ENCODE measurements at regions not wholly inside any gene's neighbourhood (a gene's known extent, or its start where the extent isn't known, plus 50 kb on each side); places are given as distances from the start of the nearest gene placed in this dataset.

DNA sequence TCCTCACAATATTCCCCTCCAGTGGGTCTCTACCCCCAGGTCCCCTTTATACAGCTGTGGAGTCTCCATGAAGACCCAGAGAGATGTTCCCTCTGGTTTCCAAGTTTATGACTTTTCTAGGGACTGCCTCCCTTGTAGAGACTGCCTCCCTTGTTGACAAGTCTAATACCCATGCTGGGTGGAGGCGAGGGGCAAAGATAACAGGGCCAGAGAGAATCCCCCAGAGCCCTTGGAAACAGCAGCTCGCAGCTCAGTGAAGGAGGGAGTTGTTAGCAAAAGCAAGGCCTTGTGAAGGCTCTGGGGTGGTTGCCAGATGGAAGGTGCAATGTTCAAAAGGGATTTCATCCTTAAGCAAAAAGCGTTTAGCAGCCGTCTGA, 75.0 kb upstream of the GATA6 start:
- TF ChIP-seq, protein P1, sequence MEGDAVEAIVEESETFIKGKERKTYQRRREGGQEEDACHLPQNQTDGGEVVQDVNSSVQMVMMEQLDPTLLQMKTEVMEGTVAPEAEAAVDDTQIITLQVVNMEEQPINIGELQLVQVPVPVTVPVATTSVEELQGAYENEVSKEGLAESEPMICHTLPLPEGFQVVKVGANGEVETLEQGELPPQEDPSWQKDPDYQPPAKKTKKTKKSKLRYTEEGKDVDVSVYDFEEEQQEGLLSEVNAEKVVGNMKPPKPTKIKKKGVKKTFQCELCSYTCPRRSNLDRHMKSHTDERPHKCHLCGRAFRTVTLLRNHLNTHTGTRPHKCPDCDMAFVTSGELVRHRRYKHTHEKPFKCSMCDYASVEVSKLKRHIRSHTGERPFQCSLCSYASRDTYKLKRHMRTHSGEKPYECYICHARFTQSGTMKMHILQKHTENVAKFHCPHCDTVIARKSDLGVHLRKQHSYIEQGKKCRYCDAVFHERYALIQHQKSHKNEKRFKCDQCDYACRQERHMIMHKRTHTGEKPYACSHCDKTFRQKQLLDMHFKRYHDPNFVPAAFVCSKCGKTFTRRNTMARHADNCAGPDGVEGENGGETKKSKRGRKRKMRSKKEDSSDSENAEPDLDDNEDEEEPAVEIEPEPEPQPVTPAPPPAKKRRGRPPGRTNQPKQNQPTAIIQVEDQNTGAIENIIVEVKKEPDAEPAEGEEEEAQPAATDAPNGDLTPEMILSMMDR (conservative IDR thresholded peaks at IDR 0.05; ENCODE audit: low read depth, low read length), result no peak
- TF ChIP-seq POLR2A (IDR thresholded peaks at IDR 0.05; ENCODE audit: low read depth, low read length) (no peak), FOS (IDR thresholded peaks at IDR 0.05; ENCODE audit: low read depth, low read length) (no peak)

Measured in IMR-90 (cell line).